Embryonic facial prominence (tissue), 1 donor: ENCODE measurements at regions not wholly inside any gene's neighbourhood (a gene's known extent, or its start where the extent isn't known, plus 50 kb on each side); places are given as distances from the start of the nearest gene placed in this dataset.
"Not testable (repeated sequence)": the region's sequence is repeated elsewhere in the genome, so short reads cannot be mapped to it uniquely, and the experiment has no call there.

Experiments used
- DNase-seq: peaks from one replicate; pipeline ENCODE4 v3.0.0-alpha.2; 2016; ENCODE audit errors: extremely low spot score

GRCh38 chr15:81939604-81940440 lies 106.0 kb downstream of the MEX3B start:
- DNase-seq, result no peak

DNA sequence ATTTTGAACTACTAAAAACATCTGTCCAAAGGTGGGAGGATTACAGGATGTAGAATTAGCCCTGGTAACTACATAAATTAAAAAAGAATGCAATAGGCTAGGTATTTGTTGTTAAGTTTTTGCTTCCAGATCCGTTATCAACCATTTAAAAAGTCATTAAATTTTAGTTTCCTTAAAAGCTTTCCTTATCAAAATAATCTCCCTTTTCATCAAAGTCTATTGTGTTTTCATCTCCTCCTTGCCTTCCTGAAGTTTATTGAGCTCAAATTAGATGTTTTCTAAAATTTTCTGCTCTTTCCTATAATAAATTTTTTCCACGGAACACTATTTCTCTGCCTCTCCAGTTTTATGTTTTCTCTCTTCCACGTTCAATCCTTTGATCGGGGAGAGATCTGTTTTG lies 108.6 kb downstream of the MEX3B start:
- DNase-seq, result no peak

DNA sequence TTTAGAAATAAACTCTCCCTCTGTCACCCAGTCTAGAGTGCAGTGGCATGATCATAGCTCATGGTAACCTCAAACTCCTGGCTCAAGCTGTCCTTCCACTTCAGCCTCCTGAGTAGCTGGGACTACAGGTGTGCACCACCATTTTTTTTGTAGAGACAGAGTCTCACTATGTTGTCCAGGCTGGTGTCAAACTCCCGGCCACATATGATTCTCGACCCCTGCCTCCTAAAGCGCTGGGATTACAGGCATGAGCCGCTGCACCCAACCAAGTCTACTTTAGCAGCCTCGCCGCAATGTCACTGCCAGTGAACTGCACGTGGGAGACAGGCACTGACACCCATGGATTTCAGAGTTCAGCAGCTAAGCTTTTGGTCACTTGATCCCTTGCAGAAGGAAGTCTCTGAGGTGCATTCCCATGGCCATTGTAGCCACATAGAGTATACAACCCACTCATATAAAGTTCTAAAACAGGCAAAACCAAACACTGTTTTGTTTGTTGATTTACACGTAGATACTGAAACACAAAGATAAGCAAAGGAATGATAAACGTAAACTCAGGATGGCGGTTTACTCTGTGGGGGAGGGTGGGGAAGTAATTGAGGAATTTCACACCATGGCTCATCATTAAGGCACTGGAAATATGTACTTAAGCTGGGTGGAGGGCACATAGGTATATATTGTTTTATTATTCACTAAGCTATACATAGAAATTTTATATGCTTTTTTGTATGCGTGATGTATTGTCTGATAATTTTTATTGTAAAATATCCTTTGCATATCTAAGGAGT lies 115.0 kb downstream of the MEX3B start:
- no peak for DNase-seq

DNA sequence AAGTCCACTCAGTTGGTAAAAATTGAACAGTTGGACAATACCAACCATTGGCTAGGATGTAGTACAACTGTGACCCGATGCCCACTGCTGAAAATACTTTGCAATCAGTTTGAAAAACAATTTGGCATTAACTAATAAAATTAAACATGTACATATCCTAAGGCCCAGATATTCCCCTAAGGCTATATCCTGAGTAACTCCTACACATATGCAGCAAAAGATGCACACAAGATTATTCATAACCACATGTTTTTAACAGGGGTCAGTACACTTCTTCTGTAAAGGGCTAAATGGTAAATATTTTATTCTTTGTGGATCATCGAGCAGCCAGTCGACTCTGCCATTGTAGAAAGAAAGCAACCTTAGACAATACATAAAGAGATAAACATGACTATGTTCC lies 116.3 kb downstream of the MEX3B start:
- no peak for DNase-seq

GRCh38 chr15:81926981-81927380 lies 118.8 kb downstream of the MEX3B start:
- no peak for DNase-seq

DNA sequence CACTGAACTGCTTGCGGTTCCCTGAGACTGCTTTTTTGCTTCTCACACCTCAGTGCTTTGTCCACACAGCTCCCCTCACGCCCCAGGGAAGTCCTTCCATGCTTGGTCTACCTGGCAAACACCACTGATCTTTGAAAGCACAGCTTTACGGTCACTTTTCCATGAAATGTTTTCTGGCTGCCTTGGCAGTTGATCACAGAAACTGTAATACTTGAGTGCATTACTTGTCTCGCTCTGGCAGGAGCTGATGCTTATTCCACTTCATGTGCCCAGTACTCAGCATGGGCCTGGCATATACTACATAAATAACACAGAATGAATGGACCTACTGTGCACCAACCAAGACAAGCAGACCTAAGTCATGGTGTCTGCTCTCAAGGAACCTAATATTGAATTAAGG lies 121.1 kb downstream of the MEX3B start:
- no peak for DNase-seq

DNA sequence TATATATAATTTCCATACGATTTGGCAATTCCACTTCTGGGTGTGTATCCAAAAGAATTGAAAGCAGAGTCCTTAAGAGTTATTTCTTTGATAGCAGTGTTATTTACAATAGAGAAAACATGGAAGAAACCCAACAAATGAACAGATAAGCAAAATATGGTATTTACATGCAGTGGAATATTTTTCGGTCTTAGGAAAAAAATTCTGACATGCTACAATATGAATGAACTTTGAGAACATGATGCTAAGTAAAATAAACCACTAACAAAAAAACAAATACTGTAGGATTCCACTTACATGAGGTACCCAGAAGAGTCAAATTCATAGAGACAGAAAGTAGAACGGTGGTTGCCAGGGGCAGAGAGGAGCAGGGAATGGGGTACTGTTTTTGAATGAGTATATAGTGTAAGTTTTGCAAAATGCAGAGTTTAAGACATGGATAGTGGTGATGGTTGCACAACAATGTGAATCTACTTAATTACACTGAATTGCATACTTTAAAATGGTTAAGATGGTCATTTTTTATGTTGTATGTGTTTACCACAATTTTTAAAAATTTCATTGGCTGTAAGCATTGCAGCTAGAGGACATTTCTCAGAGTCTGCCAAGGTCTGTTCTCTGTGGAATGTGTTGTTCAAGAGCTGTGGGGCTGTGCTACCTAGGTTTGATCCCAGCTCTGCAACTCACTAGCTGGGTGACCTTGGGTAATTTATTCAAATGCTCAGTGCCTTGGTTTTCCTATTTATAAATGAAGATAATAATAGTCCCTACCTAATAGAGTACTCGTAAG lies 122.1 kb downstream of the MEX3B start:
- DNase-seq, result no peak

- no peak for DNase-seq
Measured at GRCh38 chr15:81922143-81922542, 123.7 kb downstream of the MEX3B start.

- no peak for DNase-seq
Measured at GRCh38 chr15:81921163-81921562, 124.7 kb downstream of the MEX3B start.

DNA sequence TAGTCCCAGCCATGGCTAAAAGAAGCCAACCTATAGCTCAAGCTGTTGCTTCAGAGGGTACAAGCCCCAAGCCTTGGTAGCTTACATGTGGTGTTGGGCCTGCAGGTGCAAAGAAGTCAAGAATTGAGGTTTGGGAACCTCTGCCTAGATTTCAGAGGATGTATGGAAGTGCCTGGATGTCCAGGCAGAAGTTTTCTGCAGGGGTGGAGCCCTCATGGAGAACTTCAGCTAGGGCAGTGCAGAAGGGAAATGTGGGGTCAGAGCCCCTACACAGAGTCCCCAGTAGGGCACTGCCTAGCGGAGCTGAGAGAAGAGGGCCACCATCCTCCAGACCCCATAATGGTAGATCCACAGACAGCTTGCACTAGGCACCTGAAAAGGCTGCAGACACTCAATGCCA lies 127.1 kb downstream of the MEX3B start:
- DNase-seq, result not testable (repeated sequence)

DNA sequence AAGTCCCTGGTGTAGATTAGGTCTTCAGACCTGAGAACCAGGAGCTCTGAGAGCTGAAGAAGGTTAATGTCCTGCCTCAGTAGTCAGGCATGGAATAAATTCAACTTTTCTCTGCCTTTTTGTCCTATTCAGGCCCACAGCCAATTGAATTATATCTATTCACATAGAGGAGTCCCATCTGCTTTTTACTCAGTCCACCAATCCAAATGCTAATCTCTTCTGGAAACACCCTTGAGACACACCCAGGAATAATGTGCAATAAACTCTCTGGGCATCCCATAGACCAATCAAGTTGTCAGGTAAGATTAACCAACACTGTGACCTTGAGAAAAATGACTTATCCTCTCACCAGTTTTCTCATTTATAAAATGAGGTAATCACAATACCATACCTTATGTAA lies 129.4 kb downstream of the MEX3B start:
- no peak for DNase-seq

GRCh38 chr15:81915990-81916389 lies 129.8 kb downstream of the MEX3B start:
- DNase-seq, result no peak

DNA sequence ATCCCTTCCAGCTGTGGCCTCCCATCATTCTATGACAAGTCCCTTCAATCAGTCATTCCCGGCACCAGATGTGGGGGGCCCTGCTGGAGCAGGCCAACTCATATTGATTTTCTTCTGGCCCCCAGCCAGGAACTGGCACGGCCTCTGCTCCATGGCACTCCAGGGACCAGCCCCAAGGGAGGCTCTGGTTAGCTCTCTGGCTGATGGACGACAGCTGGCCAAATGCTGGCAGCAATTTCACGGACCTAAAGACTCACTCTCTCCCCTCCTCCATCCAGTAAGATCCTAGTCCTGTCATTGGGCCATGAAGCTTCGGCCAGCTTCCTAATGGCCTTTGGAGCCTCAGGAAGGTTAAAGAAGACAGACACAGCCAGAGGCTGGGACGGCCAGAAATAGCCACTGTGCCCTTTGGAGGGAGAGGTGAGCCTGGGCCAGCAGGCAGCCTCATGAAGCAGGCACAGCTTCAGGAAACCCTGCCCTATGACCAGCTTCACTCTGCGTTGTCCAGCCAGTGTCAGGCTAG lies 131.0 kb downstream of the MEX3B start:
- no peak for DNase-seq

- DNase-seq, result no peak
Measured at GRCh38 chr15:81914333-81914732, 131.5 kb downstream of the MEX3B start.

DNA sequence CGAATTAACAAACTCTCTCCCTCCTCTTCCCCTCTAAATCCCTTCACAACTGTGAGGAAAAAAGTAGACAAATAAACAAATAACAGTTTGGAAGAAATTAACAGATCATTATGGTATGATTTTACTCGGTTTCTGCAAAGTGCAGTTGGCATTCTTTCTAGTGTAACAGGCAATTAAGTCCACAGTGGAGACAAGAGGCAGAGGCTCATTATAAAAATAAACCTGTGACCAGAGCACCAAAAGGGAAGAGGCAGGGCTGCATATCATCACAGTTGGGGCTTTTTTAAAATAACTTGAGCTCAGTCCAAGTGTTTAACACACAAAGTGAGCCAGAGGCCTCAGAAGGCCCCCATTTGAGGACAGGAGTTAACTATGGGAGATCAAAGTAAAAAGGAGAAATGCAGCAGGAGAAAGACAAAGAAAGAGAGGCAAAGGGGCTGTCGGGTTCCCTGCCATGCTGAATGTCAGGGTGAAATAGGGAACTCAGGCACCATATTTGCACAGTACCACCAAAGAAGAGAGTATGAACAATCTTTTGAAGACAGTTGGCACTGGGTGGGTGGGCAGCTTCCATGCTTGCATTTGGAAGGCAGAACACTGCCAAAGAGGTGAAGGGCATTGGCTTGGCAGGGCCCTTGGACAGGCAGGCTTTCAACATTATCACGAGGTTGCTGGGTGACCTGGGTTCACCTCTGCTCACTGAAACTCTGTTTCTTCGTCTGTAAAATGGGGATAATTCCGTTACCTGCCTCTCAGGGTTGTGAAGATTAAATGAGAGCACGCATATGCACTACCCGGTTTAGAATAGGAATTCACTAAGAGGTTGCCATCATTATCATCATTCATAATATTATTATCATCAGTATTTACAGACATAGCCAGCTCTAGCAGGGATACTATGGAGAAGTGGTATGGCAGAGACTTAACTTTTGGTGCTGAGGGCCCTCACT lies 134.5 kb downstream of the MEX3B start:
- DNase-seq, result no peak

- DNase-seq, result no peak
Measured at GRCh38 chr15:81910355-81911021, 135.3 kb downstream of the MEX3B start.

GRCh38 chr15:81909011-81909358 lies 136.8 kb downstream of the MEX3B start:
- no peak for DNase-seq

- no peak for DNase-seq
Measured at GRCh38 chr15:81908111-81908510, 137.7 kb downstream of the MEX3B start.

- no peak for DNase-seq
Measured at GRCh38 chr15:81907521-81907920, 138.3 kb downstream of the MEX3B start.

- DNase-seq, result no peak
Measured at GRCh38 chr15:81905889-81906288, 139.9 kb downstream of the MEX3B start.
